Nephron (organoid): ENCODE measurements at regions not wholly inside any gene's neighbourhood (a gene's known extent, or its start where the extent isn't known, plus 50 kb on each side); places are given as distances from the start of the nearest gene placed in this dataset.
"Not testable (repeated sequence)": the region's sequence is repeated elsewhere in the genome, so short reads cannot be mapped to it uniquely, and the experiment has no call there.

Source experiments
- H3K27ac Mint-ChIP-seq, 3 experiments: 2 replicates each; pipeline ENCODE4 v1.8.0; 2020; ENCODE audit warnings: mixed read lengths in 3 of 3, mild to moderate bottlenecking in 2 of 3, moderate library complexity in 1 of 3
- H3K27me3 Mint-ChIP-seq: 2 replicates; pipeline ENCODE4 v1.8.0; 2021; ENCODE audit warnings: low read depth, mild to moderate bottlenecking, moderate library complexity, mixed read lengths
- H3K36me3 Mint-ChIP-seq: 2 replicates; pipeline ENCODE4 v1.8.0; 2020; ENCODE audit warnings: low read depth, mixed read lengths
- H3K4me1 Mint-ChIP-seq: 2 replicates; pipeline ENCODE4 v1.8.0; 2020; ENCODE audit warnings: mixed read lengths
- H3K4me3 Mint-ChIP-seq, 3 experiments: 2 replicates each; pipeline ENCODE4 v1.8.0; 2020; ENCODE audit warnings: mild to moderate bottlenecking in 3 of 3, mixed read lengths in 3 of 3, moderate library complexity in 2 of 3
- H3K9me3 Mint-ChIP-seq: 2 replicates; pipeline ENCODE4 v1.8.0; 2020; ENCODE audit warnings: mixed read lengths
- CTCF ChIP-seq, 3 experiments: fragments of 200-600 bp; sonication (generic); IDR thresholded peaks; one replicate each; pipeline ENCODE4 v1.5.0; 2021; ENCODE audit warnings: antibody characterized with exemption in 3 of 3; ENCODE audit not compliant: unreplicated experiment in 3 of 3

GRCh38 chr10:57334523-57334922 lies 933.2 kb downstream of the IPMK start:
- TF ChIP-seq CTCF (IDR thresholded peaks at IDR 0.05; ENCODE audit: unreplicated experiment in 3 of 3), result no peak
- Mint-ChIP-seq H3K4me1 (no peaks in the 10 kb centered on the region), H3K9me3 (no peaks in the 10 kb centered on the region), H3K36me3 (no peaks in the 10 kb centered on the region), H3K27ac (no peak overlapping the region), H3K4me3 (no peak overlapping the region), H3K27me3 (no peaks in the 10 kb centered on the region)

- Mint-ChIP-seq H3K4me1 (no peaks in the 10 kb centered on the region), H3K9me3 (no peaks in the 10 kb centered on the region), H3K36me3 (no peaks in the 10 kb centered on the region), H3K27ac (no peak overlapping the region), H3K4me3 (no peak overlapping the region), H3K27me3 (no peaks in the 10 kb centered on the region)
- no peak for TF ChIP-seq CTCF (IDR thresholded peaks at IDR 0.05; ENCODE audit: unreplicated experiment in 3 of 3)
Measured at GRCh38 chr10:57333880-57334279, 933.8 kb downstream of the IPMK start.

GRCh38 chr10:57321400-57321854 lies 946.3 kb downstream of the IPMK start:
- not testable (repeated sequence) for H3K4me3 Mint-ChIP-seq, H3K36me3 Mint-ChIP-seq, H3K27ac Mint-ChIP-seq, H3K9me3 Mint-ChIP-seq, H3K4me1 Mint-ChIP-seq, H3K27me3 Mint-ChIP-seq

GRCh38 chr10:57320416-57320815 lies 947.3 kb downstream of the IPMK start:
- Mint-ChIP-seq H3K9me3 (peaks cover 3% of the 10 kb centered on the region), H3K4me3 (no peak overlapping the region), H3K4me1 (no peaks in the 10 kb centered on the region), H3K27me3 (no peaks in the 10 kb centered on the region), H3K27ac (no peak overlapping the region), H3K36me3 (no peaks in the 10 kb centered on the region)
- TF ChIP-seq CTCF (IDR thresholded peaks at IDR 0.05; ENCODE audit: unreplicated experiment in 3 of 3), result no peak

GRCh38 chr10:57314046-57314445 lies 953.0 kb upstream of the ZWINT start:
- Mint-ChIP-seq H3K4me3 (no peak overlapping the region), H3K27me3 (no peaks in the 10 kb centered on the region), H3K27ac (no peak overlapping the region), H3K9me3 (no peaks in the 10 kb centered on the region), H3K36me3 (no peaks in the 10 kb centered on the region), H3K4me1 (no peaks in the 10 kb centered on the region)
- no peak for TF ChIP-seq CTCF (IDR thresholded peaks at IDR 0.05; ENCODE audit: unreplicated experiment in 3 of 3)

- H3K4me3 Mint-ChIP-seq, result no peak overlapping the region
- H3K9me3 Mint-ChIP-seq, result no peaks in the 10 kb centered on the region
- TF ChIP-seq CTCF (IDR thresholded peaks at IDR 0.05; ENCODE audit: unreplicated experiment in 3 of 3), result no peak
- H3K27me3 Mint-ChIP-seq, result no peaks in the 10 kb centered on the region
- H3K4me1 Mint-ChIP-seq, result no peaks in the 10 kb centered on the region
- no peaks in the 10 kb centered on the region for H3K36me3 Mint-ChIP-seq
- no peak overlapping the region for H3K27ac Mint-ChIP-seq
Measured at GRCh38 chr10:57303566-57303965, 942.5 kb upstream of the ZWINT start.
